VCaP (cell line): ENCODE measurements at regions not wholly inside any gene's neighbourhood (a gene's known extent, or its start where the extent isn't known, plus 50 kb on each side); places are given as distances from the start of the nearest gene placed in this dataset.

ENCODE experiments used
- H3K27ac ChIP-seq: fragments of 450-650 bp; 2 replicates; pipeline ENCODE4 v1.5.1; 2017
- TF ChIP-seq, protein P1 (sequence below): fragments of 450-650 bp; conservative IDR thresholded peaks from 2 replicates; pipeline ENCODE4 v1.5.1; 2017; ENCODE audit warnings: mild to moderate bottlenecking, moderate library complexity

DNA sequence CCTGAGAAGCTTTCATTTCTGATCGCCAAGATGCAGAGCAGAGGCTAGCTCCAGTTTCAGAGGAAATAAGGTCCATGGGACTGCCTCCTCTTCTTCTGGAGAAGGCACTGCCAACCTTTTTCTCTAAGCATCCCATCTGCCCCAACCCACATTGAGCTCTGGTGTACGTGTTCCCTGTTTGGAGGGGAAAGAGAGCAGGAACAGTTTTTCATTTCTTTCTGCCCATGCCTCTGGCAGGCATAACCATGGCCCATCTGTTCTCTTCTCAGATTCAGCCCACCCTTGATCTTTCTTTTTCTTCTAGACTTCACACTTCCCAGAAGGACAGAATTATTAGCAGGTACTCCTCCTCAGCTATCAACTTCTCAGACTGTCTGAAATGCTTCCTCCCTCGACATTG lies 1110.3 kb upstream of the KLHL29 start:
- TF ChIP-seq, protein P1, sequence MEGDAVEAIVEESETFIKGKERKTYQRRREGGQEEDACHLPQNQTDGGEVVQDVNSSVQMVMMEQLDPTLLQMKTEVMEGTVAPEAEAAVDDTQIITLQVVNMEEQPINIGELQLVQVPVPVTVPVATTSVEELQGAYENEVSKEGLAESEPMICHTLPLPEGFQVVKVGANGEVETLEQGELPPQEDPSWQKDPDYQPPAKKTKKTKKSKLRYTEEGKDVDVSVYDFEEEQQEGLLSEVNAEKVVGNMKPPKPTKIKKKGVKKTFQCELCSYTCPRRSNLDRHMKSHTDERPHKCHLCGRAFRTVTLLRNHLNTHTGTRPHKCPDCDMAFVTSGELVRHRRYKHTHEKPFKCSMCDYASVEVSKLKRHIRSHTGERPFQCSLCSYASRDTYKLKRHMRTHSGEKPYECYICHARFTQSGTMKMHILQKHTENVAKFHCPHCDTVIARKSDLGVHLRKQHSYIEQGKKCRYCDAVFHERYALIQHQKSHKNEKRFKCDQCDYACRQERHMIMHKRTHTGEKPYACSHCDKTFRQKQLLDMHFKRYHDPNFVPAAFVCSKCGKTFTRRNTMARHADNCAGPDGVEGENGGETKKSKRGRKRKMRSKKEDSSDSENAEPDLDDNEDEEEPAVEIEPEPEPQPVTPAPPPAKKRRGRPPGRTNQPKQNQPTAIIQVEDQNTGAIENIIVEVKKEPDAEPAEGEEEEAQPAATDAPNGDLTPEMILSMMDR: no peak
- H3K27ac ChIP-seq: no peak overlapping the region

DNA sequence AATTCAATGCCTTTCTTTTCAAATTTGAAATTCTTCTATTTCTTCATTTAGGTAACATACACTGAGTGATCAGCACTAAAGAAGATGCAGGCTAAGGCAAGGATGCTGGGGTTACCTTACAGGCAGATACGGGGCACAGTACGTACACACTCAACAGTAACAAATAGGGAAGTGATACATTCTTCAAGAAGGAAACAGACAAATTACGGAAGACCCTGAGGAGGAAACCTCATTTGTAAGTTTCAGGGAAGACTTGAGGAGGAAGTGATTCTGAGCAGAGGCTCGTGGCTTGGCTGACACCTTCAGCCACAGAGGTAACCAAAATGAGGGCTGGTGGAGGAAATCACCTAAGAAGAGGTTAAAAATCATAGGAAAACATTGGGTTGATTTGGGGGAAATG lies 1108.3 kb upstream of the KLHL29 start:
- H3K27ac ChIP-seq: no peak overlapping the region
- TF ChIP-seq, protein P1: no peak

DNA sequence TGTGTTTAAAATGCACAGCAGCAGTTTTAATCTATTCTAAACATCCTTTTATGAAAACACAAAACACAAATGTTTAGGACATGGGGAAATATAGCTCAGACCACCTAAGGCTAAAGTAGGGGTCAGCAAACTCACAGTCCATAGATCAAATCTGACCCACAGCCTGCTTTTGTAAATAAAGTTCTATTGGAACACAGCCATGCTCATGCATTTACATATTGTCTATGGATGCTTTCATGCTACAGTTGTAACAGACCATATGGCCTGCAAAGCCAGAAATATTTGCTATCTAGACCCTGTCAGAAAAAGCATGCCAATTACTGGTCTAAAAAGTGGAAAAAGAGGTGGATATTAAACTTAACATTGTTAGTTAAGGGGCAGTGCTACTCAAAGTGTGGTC lies 1105.4 kb upstream of the KLHL29 start:
- TF ChIP-seq, protein P1: no peak
- no peak overlapping the region for H3K27ac ChIP-seq

DNA sequence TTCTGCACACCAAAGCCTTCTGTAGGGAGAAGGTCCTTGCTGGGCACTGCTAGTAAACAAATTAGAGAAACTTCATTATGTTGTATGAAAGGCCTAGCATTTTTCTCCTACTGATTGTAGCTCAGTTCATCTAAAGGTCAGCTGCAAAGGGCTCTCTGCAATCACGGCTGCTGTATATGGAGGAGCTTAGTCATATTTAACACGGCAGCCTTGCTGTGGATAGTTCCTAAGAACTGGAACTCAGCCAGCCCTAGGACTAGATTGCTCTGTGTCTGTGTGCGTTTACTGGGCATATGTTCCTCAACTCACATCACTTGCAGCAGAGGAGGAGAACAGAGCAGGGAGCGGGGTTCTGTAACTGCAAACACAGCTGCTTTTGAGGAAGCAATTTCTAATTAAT lies 1103.9 kb upstream of the KLHL29 start:
- TF ChIP-seq, protein P1: no peak
- H3K27ac ChIP-seq: no peak overlapping the region

DNA sequence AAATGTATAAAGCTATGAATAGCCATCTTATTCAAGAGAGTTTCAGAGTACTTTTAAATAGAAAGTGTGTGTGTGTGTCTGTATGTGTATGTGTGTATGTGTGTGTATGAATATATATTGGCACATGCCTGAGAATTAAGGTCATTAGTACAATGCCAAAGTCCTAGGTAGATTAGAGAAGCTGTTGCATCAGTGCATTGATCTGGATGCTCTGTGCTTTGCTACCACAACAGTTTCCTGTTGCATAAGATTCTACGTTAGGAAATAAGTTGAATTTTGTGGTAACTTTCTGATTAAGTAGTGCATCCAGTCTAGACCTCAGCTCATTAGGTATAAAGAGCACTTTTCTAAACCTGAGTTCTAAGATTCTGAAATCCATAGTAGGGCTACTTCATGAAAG lies 1102.8 kb upstream of the KLHL29 start:
- TF ChIP-seq, protein P1: no peak
- H3K27ac ChIP-seq: no peak overlapping the region

DNA sequence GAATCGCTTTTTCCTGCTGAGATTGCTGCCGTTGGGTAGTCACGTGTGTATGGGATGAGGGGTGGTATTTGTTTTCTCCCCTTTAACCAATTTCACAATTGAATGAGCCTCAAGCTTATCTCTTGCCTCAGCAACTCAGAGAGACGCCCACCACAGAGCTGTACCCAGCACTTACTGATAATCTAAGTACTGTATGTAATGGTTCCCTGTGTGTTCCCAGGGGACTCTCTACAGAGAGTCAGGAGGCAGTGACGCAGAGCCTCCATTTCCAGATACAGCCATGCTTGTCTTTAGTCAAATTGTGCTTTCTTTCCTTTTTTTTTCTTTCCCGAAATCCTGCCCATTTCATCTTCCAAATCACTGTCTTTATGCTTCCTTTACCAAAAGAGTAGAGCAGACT lies 1102.1 kb upstream of the KLHL29 start:
- TF ChIP-seq, protein P1: no peak
- no peak overlapping the region for H3K27ac ChIP-seq

DNA sequence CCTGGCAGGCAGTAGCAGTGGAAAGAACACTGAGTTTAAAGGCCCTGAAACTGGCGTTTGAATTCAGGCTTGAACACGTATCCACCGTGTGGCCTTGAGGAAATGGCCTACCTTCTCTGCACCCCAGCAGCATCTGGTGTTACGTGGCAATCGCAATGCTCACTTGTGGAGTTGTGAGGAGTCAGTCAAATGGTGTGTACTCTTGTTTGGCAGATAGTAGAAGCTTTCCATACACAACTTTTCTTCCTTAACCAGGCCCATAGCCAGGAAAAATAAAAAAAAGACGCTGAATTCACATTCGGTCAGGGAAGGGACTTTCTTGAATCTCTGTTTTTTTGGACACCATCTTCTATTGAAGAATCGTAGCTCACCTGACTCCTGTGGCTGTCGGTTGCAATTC lies 1101.5 kb upstream of the KLHL29 start:
- H3K27ac ChIP-seq: no peak overlapping the region
- TF ChIP-seq, protein P1: no peak

DNA sequence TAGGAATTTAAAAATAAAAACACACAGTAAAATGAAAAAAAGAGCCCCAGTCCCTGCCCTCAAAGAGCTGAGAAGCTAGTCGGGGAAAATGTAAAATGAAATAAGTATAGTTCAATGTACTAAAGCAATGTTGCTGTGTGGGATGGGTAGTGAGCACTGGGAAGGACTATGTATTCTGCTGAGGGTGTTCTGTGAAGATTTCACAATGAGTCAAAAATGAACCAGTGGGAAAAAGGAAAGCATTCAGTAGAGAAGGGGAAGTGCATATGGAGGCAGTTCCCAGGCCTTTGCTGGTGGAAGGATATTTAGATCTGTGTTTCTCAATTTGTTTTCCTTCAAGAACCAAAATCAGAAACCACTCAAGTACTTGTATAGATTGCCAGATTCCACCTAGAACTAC lies 1094.7 kb upstream of the KLHL29 start:
- TF ChIP-seq, protein P1: no peak
- no peak overlapping the region for H3K27ac ChIP-seq
